ENCODE measurements at regions not wholly inside any gene's neighbourhood (a gene's known extent, or its start where the extent isn't known, plus 50 kb on each side); places are given as distances from the start of the nearest gene placed in this dataset.
A peak's percentile ranks its signal among the peaks of the same experiment; 100 is the strongest.
"Not testable (repeated sequence)": the region's sequence is repeated elsewhere in the genome, so short reads cannot be mapped to it uniquely, and the experiment has no call there.

DNA sequence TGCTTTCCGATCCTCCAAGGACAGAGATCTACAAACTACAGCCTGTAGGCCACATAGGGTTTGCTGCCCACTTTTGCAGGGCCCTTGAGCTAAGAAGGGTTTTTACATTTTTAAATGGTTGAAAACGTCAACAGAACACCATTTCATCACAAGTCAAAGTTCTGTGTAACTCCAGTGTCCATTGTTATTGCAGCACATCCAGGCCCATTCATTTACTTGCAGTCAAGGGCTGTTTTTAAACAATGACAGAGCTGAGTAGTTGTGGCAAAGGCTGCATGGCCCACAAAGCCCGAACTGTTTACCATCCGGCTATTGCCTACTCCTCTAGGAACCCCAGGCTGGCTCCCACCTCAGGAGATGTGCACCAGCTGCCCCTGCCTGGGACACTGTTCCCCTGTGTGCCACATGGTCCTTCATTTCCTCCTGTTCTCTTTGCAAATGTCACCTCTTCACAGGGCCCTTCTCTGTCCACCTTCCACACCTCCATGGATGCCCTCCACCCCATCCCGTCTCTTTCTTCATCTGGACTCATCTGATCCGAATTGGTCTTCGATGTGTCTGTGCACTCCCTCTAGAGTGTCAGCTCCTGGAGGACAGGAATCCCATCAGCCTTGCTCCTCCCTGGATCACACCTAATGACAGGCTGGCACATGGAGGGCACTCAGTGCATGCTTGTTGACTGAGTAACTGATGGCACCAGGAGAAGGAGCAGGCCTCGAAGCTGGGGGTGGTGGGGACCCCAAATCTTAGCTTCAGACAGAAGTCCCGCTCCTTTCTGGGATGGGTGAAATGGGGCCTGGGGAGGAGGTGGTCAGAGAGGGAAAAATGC lies 69.5 kb upstream of the IQSEC1 start:
- TF ChIP-seq POLR2A (IDR thresholded peaks at IDR 0.05; ENCODE audit: low read length) (no peak), GATA1 (IDR thresholded peaks at IDR 0.05; ENCODE audit: low read depth, low read length) (no peak)

GRCh38 chr3:13141991-13142412 lies 68.8 kb upstream of the IQSEC1 start:
- TF ChIP-seq POLR2A (IDR thresholded peaks at IDR 0.05; ENCODE audit: low read length): no peak
- no peak for TF ChIP-seq GATA1 (IDR thresholded peaks at IDR 0.05; ENCODE audit: low read depth, low read length)
- peak; percentile 35 to 40 for DNase-seq

More for the DNA sequence above, 69.5 kb upstream of the IQSEC1 start:
- DNase-seq: no peak

GRCh38 chr3:13141183-13141582 lies 68.0 kb upstream of the IQSEC1 start:
- TF ChIP-seq GATA1 (IDR thresholded peaks at IDR 0.05; ENCODE audit: low read depth, low read length) (no peak), POLR2A (IDR thresholded peaks at IDR 0.05; ENCODE audit: low read length) (no peak)
- DNase-seq: no peak

DNA sequence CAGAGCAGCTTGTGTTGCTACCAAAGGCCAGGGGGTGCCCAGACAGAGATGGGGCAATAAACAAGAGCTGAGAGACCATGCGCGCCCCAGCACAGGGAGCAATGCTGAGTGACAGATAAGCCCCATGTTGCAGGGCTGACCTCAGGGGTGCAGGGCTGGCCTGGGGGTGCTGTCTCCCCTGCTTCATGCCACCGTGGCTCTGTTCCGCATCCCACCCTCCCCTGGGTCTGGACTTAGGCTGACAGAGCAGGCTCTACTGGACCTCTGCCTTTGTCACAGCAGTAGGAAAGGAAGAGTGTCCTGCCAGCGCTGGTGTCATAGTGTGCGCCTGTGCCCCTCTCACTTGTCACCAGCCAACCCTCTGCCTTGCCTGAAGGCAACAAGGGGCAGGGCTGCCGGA lies 67.4 kb upstream of the IQSEC1 start:
- no peak for DNase-seq
- TF ChIP-seq GATA1 (IDR thresholded peaks at IDR 0.05; ENCODE audit: low read depth, low read length): no peak
- TF ChIP-seq POLR2A (IDR thresholded peaks at IDR 0.05; ENCODE audit: low read length): no peak

GRCh38 chr3:13139471-13140065 lies 66.3 kb upstream of the IQSEC1 start:
- TF ChIP-seq POLR2A (IDR thresholded peaks at IDR 0.05; ENCODE audit: low read length) (no peak), GATA1 (IDR thresholded peaks at IDR 0.05; ENCODE audit: low read depth, low read length) (no peak)
- DNase-seq: no peak

DNA sequence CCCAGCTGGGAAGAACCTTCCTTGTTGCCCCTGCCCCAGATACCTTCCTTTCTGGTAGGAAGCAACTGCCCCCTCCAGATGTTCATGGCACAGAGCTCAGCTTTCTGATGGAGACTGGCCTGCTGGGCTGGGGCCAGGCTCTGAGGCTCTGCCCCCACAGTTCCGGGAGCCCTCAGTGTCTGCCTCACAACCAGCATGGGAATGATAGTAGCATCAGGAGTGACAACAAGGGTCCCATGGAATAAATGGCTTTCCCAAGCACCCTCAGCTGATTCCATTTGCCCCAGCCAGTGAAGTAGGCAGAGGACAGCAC lies 65.6 kb upstream of the IQSEC1 start:
- TF ChIP-seq GATA1 (IDR thresholded peaks at IDR 0.05; ENCODE audit: low read depth, low read length): no peak
- TF ChIP-seq POLR2A (IDR thresholded peaks at IDR 0.05; ENCODE audit: low read length): no peak
- DNase-seq: no peak

DNA sequence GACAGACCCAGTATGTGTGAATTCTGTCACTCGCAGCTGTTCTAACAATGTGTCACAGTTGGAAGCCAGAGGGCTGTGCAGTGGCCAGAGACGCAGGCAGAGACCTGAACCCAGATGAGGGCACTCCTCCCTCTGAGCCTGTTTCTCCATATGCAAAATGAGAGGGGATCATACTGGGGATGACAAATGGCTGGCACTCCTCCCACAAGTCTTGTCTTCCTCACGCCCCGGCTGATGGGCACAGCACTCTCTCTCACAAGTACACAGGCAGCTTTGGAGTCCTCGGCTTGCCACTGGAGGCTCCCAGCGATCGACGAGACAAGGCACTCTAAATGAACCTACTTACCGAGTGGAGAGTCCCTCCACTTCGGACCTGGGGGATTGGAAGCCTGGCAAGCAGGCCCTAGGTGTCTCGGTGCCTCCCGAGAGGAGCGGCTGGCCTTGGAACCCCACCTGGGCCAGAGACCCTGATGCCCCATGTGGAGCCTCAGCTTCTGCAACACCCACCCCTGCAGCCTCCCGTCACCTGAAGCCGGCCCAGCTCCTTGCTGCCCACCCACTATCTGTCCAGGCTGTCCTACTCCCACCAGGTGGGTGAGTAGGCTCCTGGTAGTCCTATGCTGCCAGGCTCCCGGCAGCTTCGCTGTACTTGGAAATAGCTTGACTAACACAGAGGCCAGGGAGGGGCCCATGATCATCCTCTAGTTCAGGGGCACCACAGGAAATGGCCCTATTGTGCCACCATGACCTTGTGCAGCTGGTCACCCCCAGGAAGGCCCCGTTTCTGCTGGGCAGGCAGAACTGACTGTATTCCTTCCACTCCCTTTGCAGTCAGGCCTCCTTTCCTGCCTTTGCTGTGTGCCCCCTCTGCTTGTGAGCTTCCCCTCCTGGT lies 65.0 kb upstream of the IQSEC1 start:
- no peak for DNase-seq
- TF ChIP-seq POLR2A (IDR thresholded peaks at IDR 0.05; ENCODE audit: low read length) (no peak), GATA1 (IDR thresholded peaks at IDR 0.05; ENCODE audit: low read depth, low read length) (no peak)

GRCh38 chr3:13136848-13137247 lies 63.6 kb upstream of the IQSEC1 start:
- not testable (repeated sequence) for DNase-seq

- no peak for TF ChIP-seq GATA1 (IDR thresholded peaks at IDR 0.05; ENCODE audit: low read depth, low read length)
- TF ChIP-seq POLR2A (IDR thresholded peaks at IDR 0.05; ENCODE audit: low read length): no peak
- DNase-seq: no peak
Measured at GRCh38 chr3:13136426-13136825, 63.2 kb upstream of the IQSEC1 start.

DNA sequence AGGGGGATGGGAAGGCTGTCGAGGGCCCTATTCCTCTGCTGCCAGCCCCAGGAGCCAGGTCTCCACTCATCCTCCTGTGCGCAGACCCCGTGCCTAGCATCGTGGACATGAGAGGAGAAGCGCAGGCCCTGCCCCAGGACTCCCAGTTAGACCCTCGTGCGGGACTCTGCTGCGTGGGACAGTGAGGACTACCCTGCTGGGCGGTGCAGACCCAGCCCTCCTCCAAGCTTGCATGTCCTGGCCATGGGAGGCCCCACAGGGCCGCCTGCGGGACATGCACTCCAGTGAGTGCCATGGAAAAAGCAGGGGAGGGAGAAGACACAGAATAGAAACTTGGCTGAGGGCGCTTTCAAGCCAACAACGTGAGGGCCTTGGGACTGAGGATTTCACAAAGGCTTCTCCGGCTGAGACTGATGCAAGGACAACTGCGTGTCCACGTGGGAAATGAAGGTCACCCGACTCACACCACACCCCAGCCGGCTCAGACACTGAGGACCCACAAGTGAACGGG lies 62.6 kb upstream of the IQSEC1 start:
- TF ChIP-seq POLR2A (IDR thresholded peaks at IDR 0.05; ENCODE audit: low read length) (no peak), GATA1 (IDR thresholded peaks at IDR 0.05; ENCODE audit: low read depth, low read length) (no peak)
- DNase-seq: no peak

DNA sequence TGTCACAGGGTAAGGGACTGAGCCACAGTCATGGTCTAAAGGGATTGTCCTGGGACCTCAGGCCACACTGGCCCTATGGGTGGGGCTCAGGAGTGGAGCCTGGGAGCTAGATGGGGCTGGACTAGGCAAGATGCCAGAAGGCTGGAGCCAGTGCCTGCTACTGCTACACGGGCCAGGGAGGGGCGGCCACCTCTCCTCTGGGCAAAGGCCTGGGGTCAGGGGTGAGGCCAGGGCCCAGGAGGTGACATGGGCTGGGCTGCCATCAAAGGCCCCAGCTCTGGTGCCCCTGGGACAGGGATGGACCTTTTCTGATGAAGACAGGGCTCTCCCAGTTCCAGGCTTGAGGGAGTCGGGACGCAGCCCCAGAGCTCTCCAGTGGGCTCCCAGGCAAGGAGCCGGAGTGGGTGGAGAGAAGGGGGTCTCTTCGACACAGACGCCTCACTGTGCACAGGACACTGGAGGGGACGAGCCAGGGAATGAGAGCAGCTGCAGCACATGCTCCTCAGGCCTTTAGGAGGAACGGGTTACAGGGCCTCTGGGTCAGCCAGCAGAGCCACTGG lies 62.1 kb upstream of the IQSEC1 start:
- TF ChIP-seq GATA1 (IDR thresholded peaks at IDR 0.05; ENCODE audit: low read depth, low read length) (no peak), POLR2A (IDR thresholded peaks at IDR 0.05; ENCODE audit: low read length) (no peak)
- DNase-seq: no peak

DNA sequence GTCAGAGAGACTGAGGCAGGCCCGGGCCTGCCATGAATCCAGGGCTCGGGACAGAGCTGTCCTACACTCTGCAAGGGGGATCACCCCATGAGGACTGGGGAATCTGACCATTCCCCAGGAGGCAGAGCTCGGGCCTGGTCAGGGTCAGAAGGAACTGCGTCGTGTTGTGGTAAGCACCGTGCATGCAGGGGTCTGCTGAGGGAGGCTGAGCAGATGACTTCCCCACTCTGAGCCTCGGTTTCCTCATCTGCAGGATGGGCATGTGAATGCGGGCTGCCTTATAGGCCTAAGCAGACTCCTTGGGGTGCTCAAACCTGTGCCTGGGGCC lies 61.6 kb upstream of the IQSEC1 start:
- no peak for TF ChIP-seq GATA1 (IDR thresholded peaks at IDR 0.05; ENCODE audit: low read depth, low read length)
- TF ChIP-seq POLR2A (IDR thresholded peaks at IDR 0.05; ENCODE audit: low read length): no peak

DNA sequence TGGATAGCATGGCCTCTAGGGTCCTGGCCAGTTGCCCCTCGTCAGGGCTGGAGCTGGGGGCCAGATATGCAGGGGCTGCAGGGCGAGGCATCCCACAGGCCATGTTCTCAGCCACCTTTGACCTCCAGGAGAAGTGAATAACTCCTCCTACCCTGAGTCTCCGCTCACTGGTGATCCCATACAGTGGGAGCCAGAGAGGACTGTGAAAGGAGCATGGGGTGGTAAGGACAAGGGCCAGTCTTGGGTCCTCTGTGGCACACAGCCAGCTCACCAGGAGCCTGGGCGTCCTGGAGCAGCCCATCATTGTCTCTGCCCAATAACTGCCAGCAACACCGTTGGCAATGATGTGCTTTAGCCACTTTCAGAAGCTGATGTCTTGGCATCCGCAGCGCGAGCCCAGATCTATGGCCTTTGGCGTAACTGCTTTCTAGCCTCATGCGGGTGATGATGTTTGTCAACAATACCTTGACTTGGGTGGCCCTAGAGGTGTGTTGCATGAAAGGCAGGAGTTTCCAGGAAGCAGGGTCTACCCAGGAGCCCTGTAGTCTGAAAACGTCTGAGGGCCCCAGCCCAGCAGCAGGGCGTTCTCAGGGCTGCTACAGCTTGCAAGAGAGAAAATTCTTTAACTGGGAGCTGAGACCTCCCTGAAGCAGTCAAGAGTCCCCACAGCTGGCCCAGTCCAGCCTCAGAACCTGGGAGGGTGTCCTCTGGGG lies 61.1 kb upstream of the IQSEC1 start:
- TF ChIP-seq GATA1 (IDR thresholded peaks at IDR 0.05; ENCODE audit: low read depth, low read length): no peak

More for the DNA sequence above, 61.6 kb upstream of the IQSEC1 start:
- DNase-seq: no peak

More for the DNA sequence above, 61.1 kb upstream of the IQSEC1 start:
- no peak for DNase-seq
